Liver (tissue), 7 donors: ENCODE measurements at regions not wholly inside any gene's neighbourhood (a gene's known extent, or its start where the extent isn't known, plus 50 kb on each side); places are given as distances from the start of the nearest gene placed in this dataset.

Experiments
- DNase-seq: peaks from one replicate; pipeline ENCODE4 v3.0.0-alpha.2; 2017; ENCODE audit warnings: low spot score
- H3K27ac ChIP-seq, 2 donors: one replicate each; pipeline ENCODE4 v1.7.0; 2013; ENCODE audit warnings: inconsistent platforms in 2 of 2, low read length in 2 of 2, control low read depth in 1 of 2, low read depth in 1 of 2, mild to moderate bottlenecking in 1 of 2
- H3K27me3 ChIP-seq, 4 donors: one replicate each; pipeline versions ENCODE4 v1.6.1 to v1.7.0; 2013; ENCODE audit warnings: low read length in 3 of 4, inconsistent platforms in 1 of 4, mild to moderate bottlenecking in 1 of 4, moderate library complexity in 1 of 4; ENCODE audit not compliant: control insufficient read depth in 4 of 4, insufficient read depth in 4 of 4
- H3K36me3 ChIP-seq, 4 donors: one replicate each; pipeline versions ENCODE4 v1.6.1 to v1.7.0; 2013; ENCODE audit warnings: low read length in 3 of 4, mild to moderate bottlenecking in 3 of 4, low read depth in 1 of 4, moderate library complexity in 1 of 4; ENCODE audit not compliant: control insufficient read depth in 4 of 4, insufficient read depth in 3 of 4
- H3K4me1 ChIP-seq, 4 donors: one replicate each; pipeline versions ENCODE4 v1.6.1 to v1.7.0; 2013; ENCODE audit warnings: low read length in 3 of 4, mild to moderate bottlenecking in 3 of 4, moderate library complexity in 1 of 4; ENCODE audit not compliant: control insufficient read depth in 4 of 4, insufficient read depth in 4 of 4
- H3K4me3 ChIP-seq, 3 donors: one replicate each; pipeline versions ENCODE4 v1.6.1 to v1.7.0; 2013; ENCODE audit warnings: low read length in 3 of 3, control low read depth in 1 of 3, low read depth in 1 of 3, mild to moderate bottlenecking in 1 of 3
- H3K9ac ChIP-seq, 2 donors: one replicate each; pipeline ENCODE4 v1.7.0; 2013; ENCODE audit warnings: low read length in 2 of 2, mild to moderate bottlenecking in 2 of 2, moderate library complexity in 2 of 2, control low read depth in 1 of 2, low read depth in 1 of 2
- H3K9me3 ChIP-seq, 4 donors: one replicate each; pipeline versions ENCODE4 v1.6.1 to v1.7.0; 2013; ENCODE audit warnings: low read length in 3 of 4; ENCODE audit not compliant: control insufficient read depth in 4 of 4
- ATF3 ChIP-seq: IDR thresholded peaks from 2 replicates; pipeline ENCODE4 v1.6.1; 2016; ENCODE audit warnings: antibody characterized with exemption
- EGR1 ChIP-seq, 2 donors: IDR thresholded peaks; 2 replicates each; pipeline ENCODE4 v1.6.1; 2016 to 2018; ENCODE audit warnings: antibody characterized with exemption in 2 of 2, low read depth in 2 of 2
- FOXA2 ChIP-seq: IDR thresholded peaks from 2 replicates; pipeline ENCODE4 v1.6.1; 2016; ENCODE audit warnings: antibody characterized with exemption
- GABPA ChIP-seq, 2 donors: IDR thresholded peaks in 1 of 2; conservative IDR thresholded peaks in 1 of 2; 2 replicates each; pipeline ENCODE4 v1.6.1; 2016; ENCODE audit warnings: antibody characterized with exemption in 2 of 2, mild to moderate bottlenecking in 1 of 2, moderate library complexity in 1 of 2
- HNF4A ChIP-seq, 2 donors: conservative IDR thresholded peaks; 2 replicates each; pipeline ENCODE4 v1.6.1; 2016; ENCODE audit warnings: antibody characterized with exemption in 2 of 2, mild to moderate bottlenecking in 2 of 2
- NR2F2 ChIP-seq: IDR thresholded peaks from 2 replicates; pipeline ENCODE4 v1.6.1; 2016; ENCODE audit warnings: antibody characterized with exemption
- REST ChIP-seq: IDR thresholded peaks from 2 replicates; pipeline ENCODE4 v1.6.1; 2016; ENCODE audit warnings: antibody characterized with exemption, mild to moderate bottlenecking
- RXRA ChIP-seq, 2 donors: IDR thresholded peaks; 2 replicates each; pipeline ENCODE4 v1.6.1; 2017 to 2018; ENCODE audit warnings: antibody characterized with exemption in 2 of 2, mild to moderate bottlenecking in 1 of 2
- SP1 ChIP-seq: IDR thresholded peaks from 2 replicates; pipeline ENCODE4 v1.6.1; 2018; ENCODE audit warnings: antibody characterized with exemption, mild to moderate bottlenecking
- WGBS: extraction: QIAGEN DNeasy Blood & Tissue Kit; methylation state at CpG from one replicate; pipeline ENCODE4 v1.1.7; 2013; 5-methylcytosine and 5-hydroxymethylcytosine counted together
- donor health status: healthy.
- donor health status: healthy.
- donor health status: healthy.
- donor health status: healthy.

- no peak for TF ChIP-seq REST
Measured at GRCh38 chr7:21131897-21132296, 296.0 kb upstream of the SP4 start (continued).

GRCh38 chr7:21134631-21135030, 293.3 kb upstream of the SP4 start:
- Histone ChIP-seq H3K9ac (no peak overlapping the region), H3K27me3 (no peaks in the 10 kb centered on the region), H3K4me3 (no peak overlapping the region), H3K4me1 (no peaks in the 10 kb centered on the region), H3K9me3 (peaks cover 0 to 10% (median 3%) of the 10 kb centered on the region in 4 donors), H3K36me3 (no peaks in the 10 kb centered on the region), H3K27ac (no peak overlapping the region)
- TF ChIP-seq NR2F2 (no peak), EGR1 (IDR thresholded peaks at IDR 0.05; ENCODE audit: low read depth in 2 of 2) (no peak), SP1 (no peak), REST (no peak), HNF4A (conservative IDR thresholded peaks at IDR 0.05) (no peak)
- no peak for DNase-seq
- 79% methylated on average over 2 of the region's 2 CpGs for WGBS

- H3K36me3 ChIP-seq, result no peaks in the 10 kb centered on the region
- H3K4me1 ChIP-seq, result no peaks in the 10 kb centered on the region
- no peak for DNase-seq
- no peaks in the 10 kb centered on the region for H3K27me3 ChIP-seq
- H3K4me3 ChIP-seq, result no peak overlapping the region
- peaks cover 0 to 10% (median 3%) of the 10 kb centered on the region in 4 donors for H3K9me3 ChIP-seq
- H3K27ac ChIP-seq, result no peak overlapping the region
- TF ChIP-seq EGR1 (IDR thresholded peaks at IDR 0.05; ENCODE audit: low read depth in 2 of 2) (no peak), REST (no peak), RXRA (IDR thresholded peaks at IDR 0.05) (no peak), ATF3 (no peak), FOXA2 (no peak), GABPA (IDR thresholded peaks at IDR 0.05 in 1 of 2, conservative IDR thresholded peaks at IDR 0.05 in 1 of 2) (no peak)
- H3K9ac ChIP-seq, result no peak overlapping the region
- 65% methylated on average over 2 of the region's 2 CpGs for WGBS
Measured at GRCh38 chr7:21135437-21135836, 292.4 kb upstream of the SP4 start.
